IPS-18a (cell line): ENCODE measurements at regions not wholly inside any gene's neighbourhood (a gene's known extent, or its start where the extent isn't known, plus 50 kb on each side); places are given as distances from the start of the nearest gene placed in this dataset.

Experiments used
- H3K27ac ChIP-seq: one replicate; pipeline ENCODE4 v1.5.1; 2013; ENCODE audit warnings: low read length
- H3K27me3 ChIP-seq: one replicate; pipeline ENCODE4 v1.6.1; 2013; ENCODE audit warnings: mild to moderate bottlenecking, low read length; ENCODE audit not compliant: control insufficient read depth, insufficient read depth
- H3K36me3 ChIP-seq: one replicate; pipeline ENCODE4 v1.6.1; 2013; ENCODE audit warnings: low read depth, low read length; ENCODE audit not compliant: control insufficient read depth
- H3K4me1 ChIP-seq: one replicate; pipeline ENCODE4 v1.6.1; 2013; ENCODE audit warnings: low read depth, low read length; ENCODE audit not compliant: control insufficient read depth
- H3K4me3 ChIP-seq: one replicate; pipeline ENCODE4 v1.5.1; 2013; ENCODE audit warnings: low read length
- H3K9ac ChIP-seq: one replicate; pipeline ENCODE4 v1.6.1; 2013; ENCODE audit warnings: mild to moderate bottlenecking, low read length, moderate library complexity
- H3K9me3 ChIP-seq: one replicate; pipeline ENCODE4 v1.6.1; 2013; ENCODE audit warnings: low read depth, low read length; ENCODE audit not compliant: control insufficient read depth

DNA sequence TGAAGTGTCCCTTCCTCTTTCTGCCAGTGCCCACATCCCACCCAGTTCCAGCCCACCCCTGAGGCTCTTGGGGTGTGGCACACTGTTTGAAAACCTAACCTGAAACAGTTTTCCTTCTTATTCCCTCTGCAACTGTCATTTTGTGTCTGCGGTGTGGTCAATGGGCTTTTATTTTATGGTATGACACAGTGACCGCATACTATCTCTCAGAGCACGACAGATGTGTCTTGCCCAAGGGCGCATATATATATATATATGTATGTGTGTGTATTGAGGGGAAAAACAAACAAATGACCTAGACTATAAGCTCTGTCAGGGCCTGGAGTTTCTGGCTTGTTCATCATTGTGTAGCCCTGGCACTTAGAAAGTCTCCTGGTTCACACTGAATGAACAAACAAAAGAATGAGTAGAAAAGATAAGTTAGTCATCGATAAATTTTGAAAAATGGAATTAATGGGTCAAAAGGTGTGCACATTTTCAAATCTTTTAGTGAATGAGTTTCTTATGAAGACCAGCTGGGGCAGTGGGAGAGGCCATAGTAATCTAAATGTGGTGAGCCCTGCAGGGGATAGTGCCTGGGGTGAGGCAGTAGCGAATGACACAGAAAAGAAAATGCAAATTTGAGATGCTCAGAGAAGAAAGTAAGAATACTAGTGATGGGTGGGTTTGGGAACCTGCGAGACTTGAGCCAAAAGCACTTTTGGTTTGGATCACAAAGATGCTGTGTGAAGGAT lies 198.4 kb downstream of the SNX10 start:
- no peak overlapping the region for H3K4me3 ChIP-seq
- H3K9me3 ChIP-seq = no peaks in the 10 kb centered on the region
- H3K9ac ChIP-seq = no peak overlapping the region
- H3K27me3 ChIP-seq = no peaks in the 10 kb centered on the region
- H3K36me3 ChIP-seq = no peaks in the 10 kb centered on the region
- peaks cover 6% of the 10 kb centered on the region for H3K4me1 ChIP-seq
- no peak overlapping the region for H3K27ac ChIP-seq

DNA sequence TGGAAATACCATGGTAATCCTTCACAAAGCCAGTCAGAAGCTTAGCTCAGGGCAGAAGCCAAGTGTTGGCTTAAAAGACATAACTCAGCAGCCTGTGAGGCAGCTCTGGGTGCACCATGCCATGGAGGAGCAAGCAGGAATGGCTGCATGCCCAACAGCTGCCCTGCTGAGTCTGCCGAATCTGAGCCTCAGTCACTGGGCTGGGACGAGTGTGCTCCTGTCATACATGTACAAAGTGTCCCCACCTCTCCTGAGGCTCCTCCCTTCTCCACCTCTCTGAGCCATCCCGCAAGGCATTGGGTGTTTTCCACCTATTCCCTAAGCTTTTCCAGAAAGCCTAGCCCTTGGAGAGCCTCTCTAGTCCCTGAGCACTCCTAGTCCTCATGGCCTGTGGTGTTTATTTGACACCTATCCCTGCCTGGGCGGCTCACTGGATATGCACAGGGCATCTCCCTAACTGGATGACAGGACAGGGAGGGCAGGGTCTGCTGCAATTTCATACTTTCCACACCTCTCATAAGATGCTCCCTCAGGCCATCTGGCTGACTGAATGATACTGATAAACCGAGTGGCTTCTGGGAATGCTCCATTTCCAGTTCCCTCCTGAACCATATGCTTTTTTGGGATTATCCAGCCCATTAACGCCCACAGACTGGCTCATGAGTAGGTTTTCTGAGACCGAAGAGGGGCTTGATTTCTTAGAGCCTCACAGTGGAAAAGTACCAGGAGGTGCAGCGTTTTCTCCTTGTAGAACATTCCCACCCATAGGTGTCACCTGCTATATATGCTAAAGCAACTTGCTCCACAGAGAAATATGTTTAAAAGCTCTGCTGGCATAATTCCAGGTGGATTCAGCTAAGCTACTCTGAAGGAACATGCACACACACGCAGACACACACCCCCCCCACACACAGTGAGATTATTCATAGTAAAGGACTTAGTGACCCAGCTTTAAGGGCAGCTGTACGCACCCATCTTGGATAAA lies 199.3 kb downstream of the SNX10 start:
- peaks cover 6% of the 10 kb centered on the region for H3K4me1 ChIP-seq
- H3K27ac ChIP-seq = no peak overlapping the region
- no peak overlapping the region for H3K4me3 ChIP-seq
- no peaks in the 10 kb centered on the region for H3K36me3 ChIP-seq
- no peak overlapping the region for H3K9ac ChIP-seq
- no peaks in the 10 kb centered on the region for H3K9me3 ChIP-seq
- no peaks in the 10 kb centered on the region for H3K27me3 ChIP-seq

DNA sequence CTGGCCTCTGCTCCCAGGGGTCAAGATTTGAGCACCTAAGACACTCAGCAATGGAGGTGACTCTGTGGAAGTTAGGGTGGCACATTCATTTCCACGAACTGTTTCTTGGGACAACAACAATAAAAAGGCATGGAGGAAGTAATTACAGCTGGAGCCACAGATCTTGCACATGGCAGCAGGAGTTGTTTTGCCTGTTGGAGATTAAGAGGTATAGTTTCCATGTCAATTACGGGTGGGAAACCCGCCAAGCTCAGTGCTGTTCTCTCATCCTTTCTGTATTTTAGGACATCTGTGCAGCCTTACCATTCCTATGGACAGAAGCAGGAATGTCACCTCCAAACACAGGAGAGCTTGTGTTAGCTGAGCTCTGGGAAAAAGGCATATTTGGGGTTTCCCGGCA lies 201.2 kb downstream of the SNX10 start:
- Histone ChIP-seq H3K9ac (no peak overlapping the region), H3K27ac (no peak overlapping the region), H3K9me3 (no peaks in the 10 kb centered on the region), H3K27me3 (no peaks in the 10 kb centered on the region), H3K4me3 (no peak overlapping the region), H3K36me3 (no peaks in the 10 kb centered on the region), H3K4me1 (peaks cover 6% of the 10 kb centered on the region)

DNA sequence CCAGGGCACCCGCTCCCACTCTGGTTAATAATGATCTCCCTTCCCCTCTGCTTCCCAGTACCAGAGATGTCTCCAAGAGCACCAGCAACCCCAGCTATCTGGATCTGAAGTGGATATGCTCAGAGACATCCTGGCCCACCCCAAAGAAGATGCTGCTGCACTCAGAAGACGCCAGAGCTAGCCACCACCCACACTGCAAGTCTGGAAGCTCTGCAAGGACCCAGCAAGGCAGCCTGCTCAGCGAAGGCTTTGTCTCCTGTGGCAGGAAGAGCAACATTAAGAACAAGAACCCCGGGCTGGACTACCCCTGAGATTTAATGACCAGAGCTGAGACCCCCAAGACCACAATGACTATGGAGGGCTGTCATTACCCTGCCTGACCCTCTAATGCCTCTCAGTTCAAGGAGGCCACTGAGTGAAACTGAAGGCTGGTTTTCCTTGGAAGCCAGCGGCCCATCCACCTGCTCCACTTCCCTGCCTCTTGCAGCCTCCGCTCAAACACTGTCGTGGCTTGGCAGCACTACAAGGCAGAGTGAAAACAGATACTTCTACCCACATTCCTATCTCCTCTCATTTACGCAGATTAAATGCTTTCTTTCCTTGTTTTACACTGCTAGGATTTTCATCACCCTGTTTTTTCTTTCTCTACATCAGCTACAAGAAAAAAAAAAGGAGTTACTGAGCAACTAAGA lies 202.2 kb downstream of the SNX10 start:
- H3K9me3 ChIP-seq = no peaks in the 10 kb centered on the region
- H3K4me3 ChIP-seq = no peak overlapping the region
- H3K4me1 ChIP-seq = peaks cover 6% of the 10 kb centered on the region
- H3K27ac ChIP-seq = no peak overlapping the region
- H3K9ac ChIP-seq = no peak overlapping the region
- H3K36me3 ChIP-seq = no peaks in the 10 kb centered on the region
- H3K27me3 ChIP-seq = no peaks in the 10 kb centered on the region

DNA sequence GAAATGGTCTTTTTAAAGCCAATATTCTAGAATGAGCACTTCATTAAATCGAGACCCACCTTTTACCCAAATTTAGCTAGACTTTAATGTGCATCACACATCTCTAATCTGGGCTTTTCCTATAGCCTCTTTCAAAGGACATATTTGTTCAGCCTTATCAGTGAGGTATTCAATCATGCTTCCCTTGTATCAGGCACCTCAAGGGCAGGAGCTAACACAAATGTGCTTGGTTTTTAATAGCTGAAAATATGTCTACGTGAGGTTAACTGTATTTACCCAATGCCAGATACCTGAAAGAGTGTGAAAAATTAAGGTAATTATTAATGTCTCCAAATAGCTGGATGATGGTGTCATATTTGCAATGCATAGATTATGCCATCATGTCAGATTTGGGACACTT lies 203.9 kb downstream of the SNX10 start:
- H3K27me3 ChIP-seq = no peaks in the 10 kb centered on the region
- H3K4me3 ChIP-seq = no peak overlapping the region
- H3K27ac ChIP-seq = no peak overlapping the region
- no peaks in the 10 kb centered on the region for H3K36me3 ChIP-seq
- H3K4me1 ChIP-seq = peaks cover 1% of the 10 kb centered on the region
- no peak overlapping the region for H3K9ac ChIP-seq
- H3K9me3 ChIP-seq = no peaks in the 10 kb centered on the region

DNA sequence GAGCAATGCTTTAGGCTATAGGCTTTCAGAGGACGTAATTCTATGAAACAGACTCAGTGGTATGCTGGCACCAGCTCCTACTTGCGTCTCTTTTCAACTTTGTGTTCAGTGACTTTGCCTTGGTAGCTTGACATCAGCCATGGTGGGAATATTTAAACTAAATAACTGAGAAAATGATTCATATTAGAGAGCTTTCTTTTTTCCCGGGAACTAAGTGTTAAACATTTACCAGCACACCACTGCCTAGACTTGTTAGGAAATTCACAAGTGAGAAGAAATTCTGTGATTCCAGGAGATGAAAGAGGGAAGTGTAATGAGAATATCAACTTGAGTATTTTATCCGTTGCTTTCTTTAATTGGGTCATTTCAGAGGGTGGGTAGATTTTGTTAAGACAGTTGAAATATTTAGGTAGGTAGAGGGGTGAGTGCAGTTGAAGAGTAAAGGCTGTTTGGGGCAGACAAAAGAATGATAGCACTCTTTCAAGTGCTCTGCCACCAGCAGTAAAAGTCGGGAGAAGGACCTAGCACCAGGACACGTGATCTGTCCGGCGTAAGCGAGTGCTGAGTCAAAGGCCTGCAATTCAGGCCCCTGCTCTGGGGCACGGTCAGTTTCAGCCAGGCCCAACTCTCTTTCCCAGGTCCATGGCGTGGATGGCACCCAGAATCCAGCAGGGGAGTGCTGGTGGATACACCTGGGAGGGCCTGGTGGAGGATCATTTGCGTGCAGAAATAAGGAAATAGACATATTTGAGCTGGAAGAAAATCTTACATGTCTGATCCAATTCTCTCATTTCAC lies 206.3 kb downstream of the SNX10 start:
- H3K9ac ChIP-seq = no peak overlapping the region
- H3K27me3 ChIP-seq = no peaks in the 10 kb centered on the region
- H3K4me1 ChIP-seq = no peaks in the 10 kb centered on the region

DNA sequence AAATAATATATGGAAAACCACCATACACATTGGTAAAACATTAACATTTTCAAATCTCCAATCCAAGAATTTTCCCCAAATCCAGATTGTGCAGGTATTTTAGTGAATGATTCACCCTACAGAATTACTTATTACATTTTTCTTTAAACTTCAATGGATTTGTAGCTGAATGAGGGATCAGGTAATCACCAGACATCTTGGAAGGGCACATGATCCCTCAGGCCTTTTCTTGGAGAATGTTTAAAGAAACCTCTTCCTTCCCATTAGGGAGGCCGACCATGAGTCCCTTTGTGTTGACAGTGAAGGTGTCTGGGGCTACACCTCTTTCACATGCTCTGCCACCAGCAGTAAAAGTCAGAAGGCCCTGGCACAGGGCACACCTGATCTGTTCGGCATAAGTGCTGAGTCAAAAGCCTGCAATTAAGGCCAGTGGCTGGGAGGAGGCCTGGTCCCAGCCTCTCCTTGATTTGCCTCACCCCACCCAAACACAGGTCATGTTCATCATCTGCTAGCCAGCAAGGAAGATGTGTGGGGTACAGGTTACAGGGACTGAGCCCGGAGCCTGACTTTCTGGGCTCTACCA lies 207.7 kb downstream of the SNX10 start:
- Histone ChIP-seq H3K9ac (no peak overlapping the region), H3K27ac (no peak overlapping the region), H3K36me3 (no peaks in the 10 kb centered on the region), H3K27me3 (no peaks in the 10 kb centered on the region), H3K4me3 (no peak overlapping the region), H3K4me1 (no peaks in the 10 kb centered on the region), H3K9me3 (no peaks in the 10 kb centered on the region)

More for the DNA sequence above, 206.3 kb downstream of the SNX10 start:
- Histone ChIP-seq H3K4me3 (no peak overlapping the region), H3K27ac (no peak overlapping the region), H3K36me3 (no peaks in the 10 kb centered on the region), H3K9me3 (no peaks in the 10 kb centered on the region)

DNA sequence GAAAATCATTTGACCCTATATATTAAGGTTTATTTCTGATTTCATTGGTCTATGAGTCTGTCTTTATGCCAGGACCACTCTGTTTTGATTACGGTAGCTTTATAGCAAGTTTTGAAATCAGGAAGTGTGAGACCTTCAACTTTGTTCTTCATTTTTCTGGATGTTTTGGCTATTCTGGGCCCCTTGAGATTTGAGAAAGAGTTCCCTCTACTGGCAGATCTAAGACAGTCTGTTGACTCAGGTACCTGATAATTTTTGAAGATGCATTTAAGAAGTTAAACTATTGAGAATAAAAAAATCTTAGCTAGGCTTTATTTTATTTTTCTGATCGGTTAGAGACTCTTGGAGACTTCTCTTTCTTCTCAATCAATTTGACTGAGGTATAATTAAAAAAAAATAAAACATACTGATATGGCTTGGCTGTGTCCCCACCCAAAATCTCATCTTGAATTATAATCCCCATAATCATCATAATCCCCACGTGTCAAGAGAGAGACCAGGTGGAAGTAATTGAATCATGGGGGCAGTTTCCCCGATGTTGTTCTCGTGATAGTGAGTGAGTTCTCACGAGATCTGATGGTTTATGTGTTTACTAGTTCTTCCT lies 209.2 kb downstream of the SNX10 start:
- no peak overlapping the region for H3K4me3 ChIP-seq
- no peaks in the 10 kb centered on the region for H3K4me1 ChIP-seq
- no peak overlapping the region for H3K27ac ChIP-seq
- no peaks in the 10 kb centered on the region for H3K27me3 ChIP-seq
- H3K9me3 ChIP-seq = no peaks in the 10 kb centered on the region
- no peak overlapping the region for H3K9ac ChIP-seq
- no peaks in the 10 kb centered on the region for H3K36me3 ChIP-seq

DNA sequence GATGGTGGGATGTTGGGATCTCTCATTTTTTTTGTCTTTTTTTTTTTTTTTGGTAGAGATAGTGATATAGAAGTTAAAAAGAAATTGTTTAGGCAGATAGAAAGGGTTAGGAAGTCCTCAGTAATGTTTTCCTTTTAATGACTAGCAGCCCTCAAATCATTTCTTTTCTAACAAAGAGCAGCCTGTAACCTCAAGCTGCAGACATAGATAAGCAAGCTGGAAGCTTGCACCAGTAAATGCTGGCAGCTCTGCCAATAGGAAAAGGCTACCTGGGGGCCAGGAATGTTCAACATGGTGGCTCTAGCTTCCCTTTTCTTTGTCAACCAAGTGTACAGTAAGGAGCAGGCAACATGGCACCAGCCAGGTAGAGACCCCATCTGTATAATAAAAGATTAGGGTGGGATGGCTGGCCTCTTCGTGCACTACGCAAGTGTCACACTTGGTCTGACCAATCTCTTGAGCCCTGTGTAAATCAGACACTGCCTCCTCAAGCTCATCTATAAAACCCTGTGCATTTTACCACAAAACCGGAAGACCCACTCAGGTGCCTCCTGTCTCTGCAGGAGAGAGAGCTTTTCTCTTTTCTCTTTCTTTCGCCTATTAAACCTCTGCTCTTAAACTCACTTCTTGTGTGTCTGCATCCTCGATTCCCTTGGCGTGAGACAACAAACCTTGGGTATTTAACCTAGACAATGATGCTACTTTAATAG lies 212.9 kb downstream of the SNX10 start:
- H3K4me3 ChIP-seq = no peak overlapping the region

DNA sequence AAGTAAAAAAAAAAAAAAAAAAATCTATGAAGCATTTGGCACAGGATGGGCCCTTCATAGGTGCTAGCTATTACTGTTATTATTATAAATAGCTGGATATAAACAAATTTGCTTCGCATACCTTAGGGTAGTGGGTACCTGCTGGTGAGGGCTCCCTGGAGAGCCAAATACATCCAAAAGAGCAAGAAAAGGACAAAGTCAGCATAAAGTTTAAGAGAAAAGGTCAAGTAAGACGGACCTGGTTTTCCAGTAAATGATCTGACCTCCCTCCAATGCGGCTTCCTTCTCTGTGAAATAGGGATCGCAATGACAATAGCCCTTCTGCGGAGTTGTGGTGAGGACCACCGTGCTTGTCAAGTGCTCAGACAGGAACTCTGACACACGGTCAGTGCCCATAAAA lies 214.5 kb downstream of the SNX10 start:
- H3K27ac ChIP-seq = no peak overlapping the region
- H3K27me3 ChIP-seq = no peaks in the 10 kb centered on the region
- H3K4me1 ChIP-seq = peaks cover 6% of the 10 kb centered on the region
- H3K4me3 ChIP-seq = no peak overlapping the region
- no peaks in the 10 kb centered on the region for H3K9me3 ChIP-seq
- H3K36me3 ChIP-seq = no peaks in the 10 kb centered on the region
- H3K9ac ChIP-seq = no peak overlapping the region

More for the DNA sequence above, 212.9 kb downstream of the SNX10 start:
- no peak overlapping the region for H3K27ac ChIP-seq
- no peak overlapping the region for H3K9ac ChIP-seq
- H3K36me3 ChIP-seq = no peaks in the 10 kb centered on the region
- no peaks in the 10 kb centered on the region for H3K9me3 ChIP-seq
- H3K4me1 ChIP-seq = peaks cover 6% of the 10 kb centered on the region
- H3K27me3 ChIP-seq = no peaks in the 10 kb centered on the region
